22Rv1 (cell line): ENCODE measurements at regions not wholly inside any gene's neighbourhood (a gene's known extent, or its start where the extent isn't known, plus 50 kb on each side); places are given as distances from the start of the nearest gene placed in this dataset.

ENCODE experiments used
- CTCF ChIP-seq: fragments of 450-650 bp; IDR thresholded peaks from 2 replicates; pipeline ENCODE4 v1.5.1; 2017; ENCODE audit warnings: mild to moderate bottlenecking
- ZFX ChIP-seq: fragments of 450-650 bp; IDR thresholded peaks from 2 replicates; pipeline ENCODE4 v1.6.1; 2017; ENCODE audit warnings: antibody characterized with exemption, borderline replicate concordance

GRCh38 chr3:28745916-28746617 is 397.4 kb upstream of the AZI2 start:
- TF ChIP-seq CTCF (no peak), ZFX (no peak)
